ENCODE measurements at regions not wholly inside any gene's neighbourhood (a gene's known extent, or its start where the extent isn't known, plus 50 kb on each side); places are given as distances from the start of the nearest gene placed in this dataset.
"Not testable (repeated sequence)": the region's sequence is repeated elsewhere in the genome, so short reads cannot be mapped to it uniquely, and the experiment has no call there.

GRCh38 chr9:113678119-113678858 lies 197.8 kb upstream of the ZNF618 start:
- POLR2A ChIA-PET: no interaction called here
- no peak for DNase-seq (ENCODE audit: low read depth, low spot score)

GRCh38 chr9:113678859-113679256 lies 197.3 kb upstream of the ZNF618 start:
- H3K4me3 ChIP-seq (ENCODE audit: low read depth, low read length): no peak overlapping the region
- DNase-seq (ENCODE audit: low read depth, low spot score): no peak
- TF ChIP-seq CTCF (IDR thresholded peaks at IDR 0.05; ENCODE audit: insufficient read depth, low read length, missing control alignments): no peak
- POLR2A ChIA-PET: no interaction called here
- CTCF ChIA-PET: interaction anchor here (1.0 to 1.7 kb wide), 2 partner anchors 10 to 15 kb away, joined by 3 to 8 read pairs; no protein-coding TSS in a partner anchor

More at GRCh38 chr9:113678119-113678858, 197.8 kb upstream of the ZNF618 start:
- no peak for TF ChIP-seq CTCF (IDR thresholded peaks at IDR 0.05; ENCODE audit: insufficient read depth, low read length, missing control alignments)
- CTCF ChIA-PET: interaction anchor here (1.0 to 1.7 kb wide), 2 partner anchors 10 to 16 kb away, joined by 3 to 8 read pairs; no protein-coding TSS in a partner anchor
- H3K4me3 ChIP-seq (ENCODE audit: low read depth, low read length): no peak overlapping the region

- no peak for DNase-seq (ENCODE audit: low read depth, low spot score)
- peak; percentile 88 for TF ChIP-seq CTCF (IDR thresholded peaks at IDR 0.05; ENCODE audit: insufficient read depth, low read length, missing control alignments)
- ChIA-PET CTCF (interaction anchor here (0.6 to 3.0 kb wide), 21 partner anchors 9 to 627 kb away, joined by 3 to 18 read pairs (median 4); partner anchors contain the start of gene ZNF618), POLR2A (no interaction called here)
- no peak overlapping the region for H3K4me3 ChIP-seq (ENCODE audit: low read depth, low read length)
Measured at GRCh38 chr9:113682297-113682771, 193.8 kb upstream of the ZNF618 start.

GRCh38 chr9:113685636-113686035 lies 190.5 kb upstream of the ZNF618 start:
- DNase-seq (ENCODE audit: low read depth, low spot score); POLR2A ChIA-PET: not testable (repeated sequence)
- CTCF ChIA-PET: interaction anchor here (1.1 to 1.3 kb wide), 3 partner anchors 9 to 361 kb away, joined by 3 to 4 read pairs (median 3); no protein-coding TSS in a partner anchor

GRCh38 chr9:113687107-113687679 lies 188.9 kb upstream of the ZNF618 start:
- no peak overlapping the region for H3K4me3 ChIP-seq (ENCODE audit: low read depth, low read length)
- CTCF ChIA-PET: no interaction called here

More at GRCh38 chr9:113685636-113686035, 190.5 kb upstream of the ZNF618 start:
- not testable (repeated sequence) for H3K4me3 ChIP-seq (ENCODE audit: low read depth, low read length)

GRCh38 chr9:113687680-113688371 lies 188.3 kb upstream of the ZNF618 start:
- POLR2A ChIA-PET: no interaction called here
- no peak overlapping the region for H3K4me3 ChIP-seq (ENCODE audit: low read depth, low read length)
- TF ChIP-seq CTCF (IDR thresholded peaks at IDR 0.05; ENCODE audit: insufficient read depth, low read length, missing control alignments): no peak
- no peak for DNase-seq (ENCODE audit: low read depth, low spot score)
- CTCF ChIA-PET: interaction anchor here (2.1 to 2.4 kb wide), 2 partner anchors 9 to 12 kb away, joined by 8 read pairs; no protein-coding TSS in a partner anchor

More at GRCh38 chr9:113687107-113687679, 188.9 kb upstream of the ZNF618 start:
- no peak for TF ChIP-seq CTCF (IDR thresholded peaks at IDR 0.05; ENCODE audit: insufficient read depth, low read length, missing control alignments)
- POLR2A ChIA-PET: no interaction called here
- no peak for DNase-seq (ENCODE audit: low read depth, low spot score)

Data from AG04449 (cell line).